Left lobe of liver (tissue), 2 donors: ENCODE measurements at regions not wholly inside any gene's neighbourhood (a gene's known extent, or its start where the extent isn't known, plus 50 kb on each side); places are given as distances from the start of the nearest gene placed in this dataset.
A peak's percentile ranks its signal among the peaks of the same experiment; 100 is the strongest.

Experiments used
- ATAC-seq: fragments of 200-7000 bp; cut with Tn5 transposase; one replicate; pipeline ENCODE4 v1.9.1; 2020; ENCODE audit warnings: mild to moderate bottlenecking, moderate library complexity
- DNase-seq: peaks from one replicate; pipeline ENCODE4 v3.0.0-alpha.2; 2020; ENCODE audit warnings: low spot score
- donor health status: DM: no; HTN: no; CAD: no; lungs with moderate emphysema.
- donor health status: DM: no; HTN: yes; CAD: no.

GRCh38 chr2:11920993-11921583 is 174.7 kb downstream of the LPIN1 start:
- ATAC-seq (no peak), DNase-seq (no peak)

DNA sequence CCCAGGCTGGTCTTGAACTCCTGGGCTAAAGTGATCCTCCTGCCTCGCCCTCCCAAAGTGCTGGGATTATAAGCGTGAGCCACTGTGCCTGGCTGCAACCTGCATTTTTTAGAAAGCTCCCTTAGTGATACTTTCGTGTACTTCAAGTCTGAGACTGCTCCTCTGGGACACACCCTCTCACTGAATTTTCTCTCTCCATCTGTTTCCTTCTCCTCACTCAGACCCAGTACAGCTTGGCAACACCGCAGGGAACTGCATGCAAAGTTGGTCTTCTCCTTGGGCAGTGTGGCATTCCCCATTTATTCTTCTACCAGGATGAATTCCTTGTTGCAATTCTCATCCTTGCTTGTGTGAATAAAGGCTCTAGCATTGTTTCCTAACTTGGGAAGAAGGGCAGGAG is 175.9 kb downstream of the LPIN1 start:
- ATAC-seq (no peak), DNase-seq (no peak)

- no peak for ATAC-seq
- DNase-seq = no peak
Observed at GRCh38 chr2:11923935-11924334, 177.5 kb downstream of the LPIN1 start.

DNA sequence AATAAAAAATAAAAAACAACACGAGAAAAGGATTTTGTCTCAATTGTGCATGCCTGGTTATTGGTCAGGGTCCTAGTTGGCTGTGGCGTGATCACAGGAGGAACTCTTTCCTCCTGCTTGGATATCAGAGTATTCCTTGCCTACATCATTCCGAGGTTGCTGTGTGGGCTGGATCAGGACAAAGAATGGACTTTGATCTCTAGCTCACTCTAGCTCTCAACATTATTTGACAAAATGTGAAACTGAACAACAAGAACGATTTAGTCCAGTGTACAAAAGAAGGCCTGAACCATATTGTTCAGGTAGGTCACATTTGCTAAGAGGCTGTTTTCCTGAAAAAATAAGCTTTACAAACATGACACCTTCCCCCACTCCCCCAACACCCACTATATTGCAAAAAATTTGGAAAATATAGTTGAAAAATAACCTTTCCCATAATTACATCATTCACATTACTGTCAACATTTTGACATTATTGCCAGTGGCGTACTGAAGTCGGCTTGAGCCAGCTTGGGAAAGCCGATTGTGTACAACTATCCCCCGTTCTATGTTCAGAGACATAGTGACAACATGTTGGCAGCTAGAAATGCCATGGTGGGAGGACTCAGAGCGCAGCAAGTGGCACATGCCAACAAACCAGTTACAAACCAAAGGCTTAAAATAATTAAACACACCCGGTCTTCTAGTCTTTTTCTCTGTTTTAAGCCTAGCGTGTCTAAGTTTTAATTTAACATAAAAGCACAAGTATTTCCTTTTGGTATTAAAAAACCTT is 179.0 kb downstream of the LPIN1 start:
- no peak for DNase-seq
- ATAC-seq = peak; percentile 60

DNA sequence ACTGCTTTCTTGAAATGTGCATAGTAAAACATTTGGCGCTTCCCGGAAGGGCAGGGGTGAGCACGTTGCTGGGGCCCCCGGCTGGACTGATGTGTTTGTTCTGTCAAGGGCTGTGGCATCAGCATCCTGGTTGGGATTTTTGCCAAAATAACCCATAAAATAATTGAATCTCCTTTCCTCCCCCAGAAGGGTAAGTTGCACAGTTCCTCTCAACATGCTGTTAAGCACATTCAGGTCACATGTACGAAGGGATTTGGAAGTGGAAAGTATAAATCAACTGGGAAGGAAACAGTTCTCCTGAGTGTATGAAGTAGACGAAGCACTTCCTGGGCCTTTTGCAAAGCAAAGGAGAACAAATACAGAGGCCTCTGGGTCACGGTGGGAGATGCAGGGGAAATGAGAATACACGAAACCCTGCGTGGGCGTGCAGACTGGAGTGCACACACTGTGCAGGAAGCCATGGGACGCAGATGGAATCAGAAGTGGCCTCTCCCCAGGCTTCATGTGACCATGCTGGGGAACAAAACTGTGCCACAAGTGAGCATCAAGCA is 183.9 kb downstream of the LPIN1 start:
- DNase-seq (no peak), ATAC-seq (no peak)

DNA sequence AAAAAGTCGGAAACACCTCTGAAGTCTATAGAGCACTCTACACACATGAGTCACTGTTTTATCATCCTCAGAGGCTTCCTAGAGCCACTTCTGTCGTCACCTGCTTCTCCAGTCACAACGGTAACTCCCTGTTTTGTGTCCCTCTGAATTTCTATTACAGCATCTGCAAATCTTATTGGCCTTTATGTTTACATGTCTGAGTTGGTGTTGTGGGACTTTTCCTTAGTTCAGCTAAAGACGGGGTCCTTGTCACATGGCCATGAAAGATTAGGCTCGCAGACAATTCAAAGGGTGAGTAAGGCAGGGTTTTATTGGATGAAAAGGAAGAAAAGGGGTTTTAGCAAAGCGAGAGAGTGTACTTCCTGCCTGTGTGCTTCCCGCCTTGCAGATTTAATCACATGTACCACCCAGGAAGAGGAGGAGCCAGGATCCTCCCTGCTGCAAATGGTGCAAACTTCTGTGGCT is 185.6 kb downstream of the LPIN1 start:
- DNase-seq (no peak), ATAC-seq (no peak)

GRCh38 chr2:11932962-11933361 is 186.5 kb downstream of the LPIN1 start:
- ATAC-seq = no peak
- no peak for DNase-seq

- no peak for DNase-seq
Observed at GRCh38 chr2:11933854-11934253, 187.4 kb downstream of the LPIN1 start.

DNA sequence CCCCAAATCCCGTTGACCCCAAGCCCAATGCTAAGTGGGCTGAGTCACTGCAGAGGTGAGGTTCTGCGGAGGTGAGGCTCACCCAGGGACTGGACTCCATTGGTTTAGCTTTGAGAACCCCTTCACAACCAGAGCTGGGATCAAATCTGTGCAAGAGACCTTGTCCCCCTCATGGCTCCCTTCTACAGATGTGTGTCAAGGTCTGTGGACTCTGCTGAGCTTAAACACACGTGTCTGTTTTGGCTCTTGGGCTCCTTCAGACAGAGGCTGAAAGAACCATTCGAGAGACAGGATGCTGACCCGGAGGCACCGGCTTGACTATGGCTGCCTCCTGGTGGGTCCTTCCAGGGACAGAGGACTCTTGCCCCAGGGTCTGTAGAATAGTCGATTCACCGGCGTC is 190.3 kb downstream of the LPIN1 start:
- ATAC-seq = no peak
- no peak for DNase-seq

More at GRCh38 chr2:11933854-11934253, 187.4 kb downstream of the LPIN1 start:
- ATAC-seq = no peak

- ATAC-seq (no peak), DNase-seq (no peak)
Observed at GRCh38 chr2:11938196-11938595, 191.8 kb downstream of the LPIN1 start.

DNA sequence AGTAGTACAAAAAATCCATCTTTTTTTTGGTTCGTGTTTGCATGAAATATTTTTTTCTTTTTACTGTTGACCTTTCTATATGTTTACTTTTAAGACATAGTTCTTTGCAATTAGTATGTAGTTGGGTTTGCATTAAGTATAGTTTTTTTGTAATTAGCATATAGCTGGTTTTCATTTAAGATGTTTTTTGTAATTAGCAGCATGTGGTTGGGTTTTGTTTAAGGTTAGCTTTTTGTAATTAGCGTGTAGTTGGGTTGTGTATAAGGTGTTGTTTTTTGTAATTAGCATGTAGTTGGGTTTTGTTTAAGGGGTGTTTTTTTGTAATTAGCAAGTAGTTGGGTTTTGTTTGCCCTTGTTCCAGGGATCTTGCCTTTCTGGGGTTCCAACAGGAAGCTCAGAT is 193.1 kb downstream of the LPIN1 start:
- DNase-seq = no peak
- no peak for ATAC-seq

- ATAC-seq = no peak
- no peak for DNase-seq
Observed at GRCh38 chr2:11940121-11940743, 193.8 kb downstream of the LPIN1 start.

- ATAC-seq (no peak), DNase-seq (no peak)
Observed at GRCh38 chr2:11940799-11941198, 194.4 kb downstream of the LPIN1 start.

GRCh38 chr2:11941201-11942177 is 195.1 kb downstream of the LPIN1 start:
- DNase-seq (no peak), ATAC-seq (no peak)

- DNase-seq (no peak), ATAC-seq (no peak)
Observed at GRCh38 chr2:11942178-11942569, 195.7 kb downstream of the LPIN1 start.

DNA sequence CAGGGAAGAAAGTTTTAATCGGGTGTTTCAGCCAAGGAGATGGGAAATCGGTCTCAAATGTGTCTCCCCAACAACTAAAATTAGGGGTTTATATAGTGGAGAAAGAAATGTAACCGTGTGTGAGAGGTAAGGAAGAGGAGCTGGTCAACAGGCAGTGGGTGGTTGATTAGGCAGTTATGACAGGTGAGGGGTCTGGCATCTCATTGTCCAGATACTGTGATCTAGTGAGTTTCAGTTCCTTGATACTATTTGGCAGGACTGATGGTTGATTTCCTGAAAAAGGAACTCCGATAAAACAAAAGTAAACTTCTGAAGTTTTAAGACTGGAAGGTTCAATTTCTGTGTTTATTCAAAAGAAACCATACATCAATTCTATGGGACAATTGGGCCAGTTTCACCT is 197.9 kb downstream of the LPIN1 start:
- no peak for DNase-seq
- ATAC-seq = no peak

DNA sequence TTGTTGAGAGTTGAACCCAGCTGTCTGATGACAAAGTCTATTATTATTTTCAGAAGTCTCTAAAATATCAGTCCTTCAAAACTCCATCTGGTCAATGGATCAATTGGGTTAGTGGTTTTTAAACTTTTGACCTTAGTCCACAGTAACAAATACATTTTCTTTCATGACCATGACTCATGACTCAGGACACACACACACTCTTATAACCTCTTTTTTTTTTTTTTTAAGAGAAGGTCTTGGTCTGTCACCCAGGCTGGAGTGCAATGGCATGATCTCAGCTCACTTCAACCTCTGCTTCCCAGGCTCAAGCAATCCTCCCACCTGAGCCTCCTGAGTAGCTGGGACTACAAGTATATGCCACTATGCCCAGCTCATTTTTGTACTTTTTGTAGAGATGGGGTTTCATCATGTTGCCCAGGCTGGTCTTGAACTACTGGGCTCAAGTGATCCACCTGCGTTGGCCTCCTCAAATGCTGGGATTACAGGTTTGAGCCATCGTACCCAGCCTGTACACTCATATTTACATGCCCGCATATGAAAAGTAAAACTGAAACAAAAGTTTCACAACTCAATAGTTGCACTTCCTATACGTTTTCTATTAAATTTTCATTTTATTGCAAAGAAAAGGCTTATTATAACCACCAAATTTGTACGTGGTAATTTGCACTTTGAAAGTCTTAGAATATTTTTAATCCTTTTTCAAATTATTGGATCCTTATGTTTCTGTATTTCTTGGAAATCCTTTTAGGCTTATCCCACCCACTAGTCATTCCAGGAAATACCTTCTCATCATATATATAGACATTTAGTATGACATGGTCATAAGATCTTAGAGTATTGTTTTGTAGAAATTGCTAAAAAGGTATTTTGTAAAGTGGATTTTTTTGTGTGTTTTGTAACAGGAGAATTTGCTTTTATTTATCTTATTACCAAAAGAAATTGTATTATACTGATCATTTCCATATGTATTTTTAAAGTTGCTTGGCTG is 199.0 kb downstream of the LPIN1 start:
- DNase-seq (no peak), ATAC-seq (no peak)

DNA sequence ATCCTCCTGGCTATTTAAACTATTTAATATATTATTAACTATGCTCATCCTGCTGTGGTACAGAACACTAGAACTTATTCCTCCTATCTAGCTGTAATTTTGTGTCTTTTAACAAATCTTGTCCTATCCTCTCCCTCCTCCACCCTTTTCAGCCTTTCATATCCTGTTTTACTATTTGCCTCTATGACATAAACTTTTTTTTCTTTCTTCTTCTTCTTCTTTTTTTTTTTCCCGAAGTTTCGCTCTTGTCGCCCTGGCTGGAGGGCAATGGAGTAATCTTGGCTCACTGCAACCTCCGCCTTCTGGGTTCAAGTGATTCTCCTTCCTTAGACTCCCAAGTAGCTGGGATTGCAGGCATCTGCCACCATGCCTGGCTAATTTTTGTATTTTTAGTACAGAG is 201.5 kb downstream of the LPIN1 start:
- ATAC-seq (no peak), DNase-seq (no peak)

GRCh38 chr2:11949732-11950523 is 203.5 kb downstream of the LPIN1 start:
- ATAC-seq = no peak
- DNase-seq = no peak
